HT-29 (cell line): ENCODE measurements at regions not wholly inside any gene's neighbourhood (a gene's known extent, or its start where the extent isn't known, plus 50 kb on each side); places are given as distances from the start of the nearest gene placed in this dataset.
"Not testable (repeated sequence)": the region's sequence is repeated elsewhere in the genome, so short reads cannot be mapped to it uniquely, and the experiment has no call there.

ENCODE experiments used
- DNase-seq: peaks from one replicate; pipeline ENCODE4 v3.0.0-alpha.2; 2015; ENCODE audit warnings: low spot score

DNA sequence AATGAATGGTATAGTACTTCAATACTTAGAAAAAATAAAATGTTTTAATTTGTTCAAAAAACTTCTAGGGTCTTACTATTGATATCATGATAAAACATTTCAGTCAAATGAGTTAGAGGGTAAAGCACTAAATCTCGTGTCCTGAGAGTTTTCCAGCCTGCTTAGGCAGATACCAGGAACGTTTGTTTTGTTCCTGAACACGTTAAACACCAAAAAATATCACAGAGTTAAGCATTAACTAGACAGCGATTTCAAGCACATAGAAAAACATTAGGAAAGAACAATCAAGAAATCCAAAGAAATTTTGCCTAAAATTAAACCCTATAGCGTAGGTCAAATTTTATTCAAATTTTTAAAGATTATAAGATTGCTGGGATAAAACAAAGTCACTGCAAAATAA, 204.6 kb upstream of the AGR3 start:
- DNase-seq = no peak

DNA sequence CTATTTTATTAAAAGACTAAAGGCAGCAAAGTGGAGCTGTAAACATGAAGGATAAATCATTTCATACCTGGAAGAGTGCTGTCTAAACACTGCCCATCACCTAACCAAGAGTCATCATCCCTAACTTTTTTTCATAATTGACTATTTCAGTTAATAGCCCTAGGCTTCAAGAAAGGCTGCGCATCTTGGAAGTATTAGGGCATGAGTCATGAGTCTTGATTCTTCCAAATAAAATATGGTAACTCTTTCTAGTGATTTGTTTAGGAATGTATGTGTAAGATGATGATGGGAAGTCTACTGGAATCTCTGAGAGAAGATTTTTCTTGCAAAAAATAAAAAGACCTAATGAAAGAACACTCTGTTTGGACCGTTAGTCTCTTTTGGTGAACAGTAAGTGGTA, 207.7 kb upstream of the AHR start:
- no peak for DNase-seq

DNA sequence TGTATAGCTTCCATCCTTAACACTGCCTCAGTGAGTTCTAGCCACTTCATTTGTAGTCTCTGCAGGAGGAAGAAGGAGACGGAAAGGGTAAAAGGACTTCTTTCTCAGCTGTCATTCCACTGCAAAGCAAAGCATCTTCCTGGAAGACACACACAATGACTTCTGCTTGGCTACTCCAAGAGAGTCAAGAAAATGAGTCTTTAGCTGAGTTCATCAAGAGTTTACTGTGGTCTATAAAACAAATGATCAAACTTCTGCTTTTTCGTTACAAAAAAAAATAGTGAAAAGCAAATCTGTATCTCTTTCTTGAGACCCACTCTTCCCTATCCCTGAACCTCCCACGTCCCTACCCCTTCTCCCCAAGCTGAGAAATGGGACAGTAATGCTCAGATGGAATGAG, 205.0 kb upstream of the AHR start:
- no peak for DNase-seq

DNA sequence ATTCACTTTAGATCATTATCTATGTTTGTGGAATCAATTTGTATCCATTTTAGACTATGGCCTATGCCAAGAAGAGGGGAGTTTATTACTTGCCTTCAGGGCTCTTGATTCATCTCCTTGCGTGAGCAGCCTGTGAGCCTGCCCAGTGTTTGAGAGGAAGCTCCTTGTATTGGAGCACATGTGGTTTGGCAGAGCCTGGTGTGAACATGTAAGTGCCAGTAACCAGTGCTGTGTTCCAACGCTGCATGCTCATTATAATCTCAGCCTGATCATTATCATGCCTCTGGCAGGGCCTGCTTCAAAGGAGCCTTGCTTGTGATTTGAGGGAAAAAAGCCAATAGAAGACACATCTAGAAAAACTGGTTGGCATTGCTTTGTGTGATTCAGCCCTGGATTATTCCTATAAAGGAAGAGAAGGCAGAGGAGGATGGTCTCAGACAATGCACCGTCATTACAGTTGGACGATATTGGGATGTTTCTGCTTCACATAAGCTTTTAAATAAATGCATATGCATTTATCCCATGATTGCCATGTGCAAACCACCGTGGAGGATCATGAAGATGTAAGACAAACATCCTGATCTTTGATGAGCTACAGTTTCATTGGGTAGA, 203.4 kb upstream of the AHR start:
- DNase-seq = peak; percentile 54

DNA sequence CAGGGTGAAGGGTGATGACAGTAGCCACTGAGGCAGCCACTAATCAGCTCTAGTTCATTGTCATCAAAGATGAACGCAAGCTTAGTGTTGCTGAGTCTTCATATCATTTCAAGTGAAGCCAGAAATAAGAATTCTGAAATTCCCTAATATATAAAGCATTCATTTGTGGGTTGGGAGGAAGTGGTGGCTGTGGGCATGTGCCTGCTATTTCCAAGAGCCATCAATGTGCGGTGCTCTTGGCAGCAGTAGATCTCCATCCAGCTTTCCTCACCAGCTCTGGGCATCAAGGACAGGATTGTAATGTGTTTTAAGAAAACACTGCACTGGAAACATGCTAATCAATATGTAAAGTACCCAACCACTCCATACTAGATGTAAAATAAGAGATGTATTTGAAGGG, 202.5 kb upstream of the AHR start:
- DNase-seq = no peak

DNA sequence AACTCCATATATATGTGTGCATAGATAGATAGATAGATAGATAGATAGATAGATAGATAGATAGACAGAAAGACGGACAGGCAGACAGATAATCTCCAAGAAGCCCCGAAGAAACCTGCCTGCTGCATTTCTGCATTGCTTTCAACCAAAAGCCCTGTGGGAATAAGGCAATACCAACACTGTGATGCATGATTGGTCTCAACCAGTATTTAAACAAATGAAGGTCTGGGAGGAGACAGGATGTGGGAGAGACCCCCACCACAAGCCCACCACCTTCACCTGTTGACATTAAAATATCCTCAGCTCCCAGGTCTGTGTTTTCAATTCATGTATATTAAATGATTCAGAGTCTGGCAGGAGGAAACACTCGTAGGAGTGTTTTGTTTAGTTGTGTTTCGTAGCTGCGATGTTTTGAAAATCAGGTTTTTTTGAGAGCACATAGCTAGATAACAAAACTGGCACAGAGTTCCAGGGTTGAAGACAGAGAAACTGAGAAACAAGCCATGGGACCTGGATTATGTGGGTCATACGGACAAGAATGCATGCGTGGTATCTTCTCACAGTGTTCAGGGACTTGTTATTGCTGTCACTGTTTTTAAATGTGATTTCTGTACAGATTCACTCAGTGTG, 200.7 kb upstream of the AHR start:
- no peak for DNase-seq

DNA sequence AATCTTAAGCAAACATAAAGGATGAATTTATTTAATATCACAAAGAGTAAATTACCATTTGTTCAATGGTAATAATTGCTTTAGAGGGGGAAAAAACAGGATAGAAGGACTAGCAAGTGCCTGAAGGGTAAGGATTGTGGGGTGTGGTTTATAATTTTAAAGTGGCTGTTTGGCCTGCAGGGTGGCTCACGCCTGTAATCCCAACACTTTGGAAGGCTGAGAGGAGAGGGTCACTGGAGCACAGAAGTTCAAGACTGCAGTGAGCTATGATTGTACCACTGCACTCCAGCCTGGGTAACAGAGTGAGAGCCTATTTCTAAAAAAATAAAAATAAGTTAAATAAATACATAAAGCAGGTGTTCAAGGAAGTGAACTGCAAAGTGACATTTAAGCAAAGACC, 199.9 kb upstream of the AHR start:
- DNase-seq = no peak

DNA sequence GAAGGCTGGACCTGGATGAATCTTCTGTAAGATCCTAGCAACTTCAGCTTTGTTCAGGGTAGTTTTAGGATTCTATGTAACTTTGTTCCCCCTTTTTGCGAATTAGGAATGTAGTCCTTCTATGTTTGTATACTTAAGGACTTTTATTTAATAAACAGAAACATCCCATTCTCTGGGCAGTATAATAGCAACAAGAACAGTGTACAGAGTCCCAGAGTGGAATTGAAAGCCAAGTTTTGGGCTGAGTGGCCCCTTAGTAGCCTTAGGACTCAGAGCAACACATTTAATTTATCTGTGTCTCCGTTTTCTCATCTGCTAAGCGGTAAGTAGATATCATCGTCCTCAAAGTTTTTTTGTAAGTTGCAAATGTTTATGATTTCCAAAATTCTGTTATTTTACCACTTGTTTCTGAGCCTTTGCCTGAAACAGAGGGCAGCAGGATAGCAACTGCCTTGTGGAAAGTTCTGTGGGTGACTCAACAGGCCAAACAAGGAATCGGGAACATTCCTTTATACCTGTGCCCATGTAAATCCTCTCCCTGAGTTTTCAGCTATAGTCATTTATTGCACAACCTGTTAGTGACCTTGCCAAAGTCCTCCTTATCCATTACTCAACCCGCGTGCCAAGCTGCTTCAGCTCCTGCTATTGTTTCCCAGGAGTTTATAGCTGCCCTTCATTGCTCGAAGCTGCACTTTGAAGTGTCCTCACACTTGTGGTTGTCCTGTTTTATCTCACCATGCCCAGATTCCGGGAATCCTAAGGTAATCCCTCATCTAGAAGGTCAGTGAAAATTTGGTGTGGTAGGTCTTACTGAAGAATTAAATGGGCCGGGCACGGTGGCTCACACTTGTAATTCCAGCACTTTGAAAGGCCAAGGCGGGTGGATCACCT, 199.1 kb upstream of the AHR start:
- DNase-seq = peak; percentile 81

DNA sequence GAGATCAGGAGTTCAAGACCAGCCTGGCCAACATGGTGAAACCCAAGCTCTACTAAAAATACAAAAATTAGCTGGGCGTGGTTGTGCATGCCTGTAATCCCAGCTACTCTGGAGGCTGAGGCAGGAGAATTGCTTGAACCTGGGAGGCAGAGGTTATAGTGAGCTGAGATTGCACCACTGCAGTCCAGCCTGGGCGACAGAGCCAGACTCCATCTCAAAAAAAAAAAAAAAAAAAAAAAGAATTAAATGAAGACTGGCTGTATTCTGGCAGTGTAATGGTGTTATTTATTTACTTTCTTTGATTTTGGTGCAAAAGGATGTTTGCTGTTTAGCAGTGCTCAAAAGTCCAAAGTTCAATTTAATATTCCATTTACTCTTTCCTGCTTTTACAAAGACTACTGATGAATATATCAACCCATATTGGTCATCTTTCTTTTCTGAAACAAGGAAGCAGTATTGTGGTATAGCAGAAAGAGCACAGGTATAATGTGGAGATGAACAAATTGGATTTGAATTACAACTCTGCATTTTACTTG, 198.4 kb upstream of the AHR start:
- not testable (repeated sequence) for DNase-seq

DNA sequence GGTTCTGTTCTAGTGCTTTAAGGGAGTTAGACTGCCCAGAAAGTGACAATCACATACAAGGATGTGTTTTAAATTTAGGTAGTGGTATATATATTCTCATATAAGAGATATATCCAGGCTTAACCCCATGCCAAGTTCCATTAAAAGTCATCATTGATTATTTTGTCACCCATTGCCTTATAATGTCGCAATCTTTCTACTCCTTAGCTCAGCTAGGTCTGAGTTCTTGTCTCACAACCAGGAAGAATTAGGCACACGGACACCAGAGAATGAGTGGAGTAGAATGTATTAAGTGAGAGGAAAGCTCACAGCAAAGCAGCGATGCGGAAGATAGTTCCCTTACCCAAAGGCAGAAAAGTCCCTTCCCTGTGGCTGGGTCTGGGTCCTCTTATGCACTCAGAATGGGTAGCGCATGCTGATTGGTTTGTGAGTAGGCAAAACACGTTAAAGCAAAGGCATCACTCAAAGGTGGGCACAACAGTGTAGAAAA, 197.2 kb upstream of the AHR start:
- DNase-seq = no peak

DNA sequence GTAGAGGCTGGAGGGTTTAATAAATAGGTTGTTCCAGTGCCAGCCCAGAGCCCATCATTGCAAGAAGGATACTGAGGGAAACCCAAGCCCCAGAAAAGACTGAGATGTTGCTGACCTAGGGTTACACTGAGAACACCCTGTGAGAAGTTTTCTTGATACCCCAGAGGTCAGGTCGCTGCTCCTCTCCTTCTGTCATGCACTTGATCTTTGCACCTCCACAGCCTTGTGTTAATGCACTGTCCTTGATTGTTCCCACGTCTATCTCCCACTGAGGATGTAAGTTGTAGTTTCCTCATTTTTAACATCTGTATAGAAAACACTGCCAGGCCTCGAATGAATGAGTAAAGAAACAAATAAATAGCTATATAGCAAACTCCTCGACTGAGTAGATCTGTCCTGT, 195.3 kb upstream of the AHR start:
- DNase-seq = no peak

DNA sequence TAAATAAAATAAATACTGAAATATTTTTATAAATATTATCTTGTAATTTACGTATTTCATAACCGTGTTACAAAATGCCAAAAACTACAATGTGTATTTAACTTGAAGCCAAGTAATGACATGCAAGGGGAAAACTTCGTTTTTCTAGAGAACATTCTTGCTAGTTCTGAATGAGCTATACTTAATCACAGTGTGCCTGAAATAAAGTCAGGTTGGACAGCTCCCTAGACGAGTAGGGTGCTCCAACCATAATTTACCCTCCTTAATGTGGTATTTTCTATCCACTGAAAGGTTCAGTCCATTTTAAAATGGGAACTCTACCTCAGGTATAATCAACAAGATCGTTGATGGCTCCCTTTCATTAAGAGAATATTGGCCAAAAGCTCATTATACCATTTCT, 194.5 kb upstream of the AHR start:
- DNase-seq = no peak

DNA sequence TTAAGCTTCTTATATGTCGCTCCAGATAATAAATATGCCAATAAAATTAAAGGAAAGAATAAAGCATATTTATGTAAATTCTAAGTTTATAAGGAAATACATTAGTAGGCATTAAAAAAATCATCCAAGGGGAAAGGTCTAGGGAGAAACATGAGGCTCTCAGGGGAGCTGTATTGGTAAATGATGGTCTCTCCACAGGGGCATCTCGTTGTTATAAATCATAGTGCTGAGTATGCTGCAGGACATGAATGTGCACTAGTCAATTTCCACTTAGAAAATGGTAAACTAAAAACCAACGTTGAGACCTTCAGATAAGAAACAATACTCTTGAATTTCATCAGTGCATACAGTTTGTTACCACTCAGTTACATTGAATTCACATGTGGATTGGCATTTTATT, 194.0 kb upstream of the AHR start:
- DNase-seq = no peak

DNA sequence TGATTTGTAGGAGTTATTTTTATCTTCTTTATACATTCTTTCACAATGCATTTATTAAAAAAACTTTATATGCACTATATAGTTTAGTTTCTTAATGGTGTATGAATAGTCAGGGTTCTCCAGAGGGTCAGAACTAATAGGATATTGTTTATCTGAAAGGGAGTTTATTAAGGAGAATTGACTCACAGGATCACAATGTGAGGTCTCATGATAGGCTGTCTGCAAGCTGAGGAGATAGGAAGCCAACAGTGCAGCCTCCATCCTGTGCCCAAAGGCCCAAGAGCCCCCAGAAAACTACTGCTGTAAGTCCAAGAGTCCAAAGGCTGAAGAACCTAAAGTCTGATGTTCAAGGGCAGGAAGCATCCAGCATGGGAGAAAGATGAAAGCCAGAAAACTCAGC, 192.8 kb upstream of the AHR start:
- no peak for DNase-seq

DNA sequence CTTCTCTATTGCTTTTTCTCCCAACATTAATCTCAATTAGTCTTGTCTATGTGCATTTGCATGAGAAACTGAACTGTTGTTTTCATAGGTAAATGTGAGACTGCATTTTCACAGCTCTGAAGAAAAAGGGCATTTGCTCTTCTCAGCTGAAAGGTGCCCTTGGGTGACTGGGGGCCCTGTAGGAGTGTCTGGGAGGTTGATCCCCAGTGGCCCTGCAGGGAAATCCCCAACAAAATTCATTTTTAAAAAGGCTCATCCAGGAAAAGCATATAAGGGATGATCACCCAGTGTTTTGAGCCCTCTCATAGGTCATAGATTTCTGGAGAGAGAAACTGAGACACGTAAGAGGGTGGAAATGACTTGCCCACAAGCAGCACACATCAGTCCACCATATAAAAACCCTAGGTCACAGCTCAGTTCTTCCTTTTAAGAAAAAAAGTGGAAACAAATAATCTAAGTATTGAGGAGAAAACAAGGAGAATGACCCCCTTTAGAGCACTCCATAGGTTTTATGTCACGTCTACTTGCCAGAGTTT, 190.3 kb upstream of the AHR start:
- DNase-seq = no peak

DNA sequence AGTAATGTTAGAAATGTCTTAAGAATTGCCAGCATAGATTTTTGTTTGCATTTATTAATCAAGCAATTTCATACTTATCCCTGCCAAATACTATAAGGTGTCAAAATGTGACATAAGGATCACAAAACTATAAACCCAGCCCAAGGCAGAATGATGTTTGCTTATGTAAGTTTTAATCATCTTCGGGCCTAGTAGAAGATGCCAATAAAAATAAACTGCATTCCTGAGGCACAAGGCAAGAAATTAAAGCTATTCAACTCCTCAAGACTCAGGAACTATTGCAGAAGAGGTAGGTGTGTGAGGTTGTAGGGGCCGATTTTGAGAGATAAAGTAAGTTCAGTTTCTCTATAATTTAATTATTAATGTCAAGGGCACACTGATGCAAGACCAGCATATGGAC, 189.4 kb upstream of the AHR start:
- DNase-seq = peak; percentile 18

DNA sequence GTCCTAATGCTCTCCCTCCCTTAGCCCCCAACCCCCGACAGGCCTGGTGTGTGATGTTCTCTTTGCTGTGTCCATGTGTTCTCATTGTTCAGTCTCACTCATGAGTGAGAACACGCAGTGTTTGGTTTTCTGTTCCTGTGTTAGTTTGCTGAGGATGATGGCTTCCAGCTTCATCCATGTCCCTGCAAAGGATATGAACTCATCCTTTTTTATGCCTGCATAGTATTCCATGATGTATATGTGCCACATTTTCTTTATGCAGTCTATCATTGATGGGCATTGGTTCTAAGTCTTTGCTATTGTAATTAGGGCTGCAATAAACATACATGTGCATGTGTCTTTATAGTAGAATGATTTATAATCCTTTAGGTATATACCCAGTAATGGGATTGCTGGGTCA, 184.7 kb upstream of the AHR start:
- not testable (repeated sequence) for DNase-seq

DNA sequence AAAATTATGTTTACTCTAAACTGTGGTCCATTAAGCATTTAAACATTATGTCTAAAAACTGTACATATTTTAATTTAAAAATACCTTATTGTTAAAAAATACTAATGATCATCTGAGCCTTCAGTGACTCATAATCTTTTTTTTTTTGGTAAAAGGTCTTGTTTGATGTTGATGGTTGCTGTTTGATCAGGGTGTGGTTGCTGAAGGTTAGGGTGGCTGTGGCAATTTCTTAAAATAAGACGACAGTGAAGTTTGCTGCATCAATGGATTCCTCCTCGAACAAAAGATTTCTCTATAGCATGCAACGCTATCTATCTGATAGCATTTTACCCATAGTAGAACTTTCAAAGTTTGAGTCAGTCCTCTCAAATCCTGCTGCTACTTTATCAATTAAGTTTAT, 180.0 kb upstream of the AHR start:
- no peak for DNase-seq

DNA sequence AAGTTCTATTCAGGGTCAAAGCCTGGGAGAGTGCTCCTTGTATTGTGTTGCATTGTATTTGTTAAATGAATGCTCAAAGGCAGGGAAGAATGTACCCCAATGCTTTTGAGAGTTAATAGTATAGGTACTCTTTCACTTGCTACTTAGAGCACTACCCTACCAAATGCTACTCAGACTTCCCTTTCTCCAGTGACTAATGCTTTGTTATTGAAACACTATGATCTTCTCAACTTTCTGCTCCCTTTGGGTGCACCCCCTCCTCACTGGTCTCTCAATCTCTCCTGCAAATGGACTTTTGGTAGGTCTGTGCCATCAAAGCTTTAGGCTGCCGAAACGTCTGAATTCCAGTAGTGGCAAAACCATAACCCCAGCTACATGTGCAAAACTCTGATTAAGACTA, 177.7 kb upstream of the AHR start:
- no peak for DNase-seq

DNA sequence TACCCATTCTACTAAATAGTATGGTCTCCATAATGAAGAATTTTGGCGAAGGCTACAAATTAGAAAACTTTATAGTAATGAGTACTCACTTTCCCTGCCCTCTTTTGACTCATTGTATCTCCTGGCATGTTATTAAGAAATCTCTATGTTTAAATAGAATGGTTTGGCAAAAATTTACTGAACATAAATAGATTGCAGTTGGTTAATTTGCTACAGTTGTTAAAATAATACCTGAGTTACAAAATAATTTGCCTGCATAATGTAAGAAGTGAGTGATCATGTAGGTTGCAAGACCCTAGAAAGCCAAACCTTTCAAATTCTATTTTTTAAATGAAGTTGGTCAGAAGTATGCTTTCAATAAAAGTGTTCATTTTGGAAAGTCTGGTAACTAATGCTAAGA, 176.8 kb upstream of the AHR start:
- DNase-seq = no peak

DNA sequence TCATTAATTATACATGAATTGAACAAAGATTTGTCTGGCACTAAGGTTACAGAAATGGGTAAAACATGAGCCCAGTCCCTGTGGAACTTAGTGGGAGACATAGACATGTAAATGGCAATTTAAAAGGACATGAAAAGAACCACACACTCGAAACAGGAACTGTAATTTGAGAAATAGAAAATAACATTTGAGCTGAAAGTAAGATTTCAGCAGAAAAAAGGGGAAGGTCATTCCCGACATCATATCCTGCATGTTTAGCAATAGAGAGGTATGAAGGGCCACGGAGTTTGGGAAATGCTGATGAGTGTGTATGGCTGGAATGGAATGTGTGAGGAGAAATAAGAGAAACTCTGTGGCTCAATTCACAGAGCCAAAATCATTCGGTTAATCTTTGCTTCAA, 175.4 kb upstream of the AHR start:
- no peak for DNase-seq
